ENCODE measurements at regions not wholly inside any gene's neighbourhood (a gene's known extent, or its start where the extent isn't known, plus 50 kb on each side); places are given as distances from the start of the nearest gene placed in this dataset.

DNA sequence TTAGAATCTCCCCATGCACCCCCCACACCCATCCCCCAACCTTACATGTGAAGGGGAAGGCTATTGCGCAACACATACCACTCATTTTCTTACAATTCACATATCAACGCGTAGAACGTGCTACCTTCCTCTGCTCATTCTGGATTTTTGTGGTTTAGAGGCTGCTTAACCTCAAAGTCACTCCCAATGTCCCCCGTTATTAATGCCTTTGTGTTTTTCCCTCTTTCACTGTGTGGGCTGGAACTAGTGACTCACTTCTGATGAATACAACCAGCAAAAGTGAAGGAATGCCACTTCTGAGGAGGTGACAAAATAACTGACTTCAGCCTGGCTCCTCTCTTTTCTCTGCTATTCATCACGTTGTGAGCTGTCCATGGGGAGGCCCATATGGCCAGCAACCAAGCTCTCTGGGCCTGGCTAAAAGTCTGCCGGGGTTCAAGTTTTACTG, 342.5 kb upstream of the NXPH2 start:
- TF ChIP-seq, protein P1, sequence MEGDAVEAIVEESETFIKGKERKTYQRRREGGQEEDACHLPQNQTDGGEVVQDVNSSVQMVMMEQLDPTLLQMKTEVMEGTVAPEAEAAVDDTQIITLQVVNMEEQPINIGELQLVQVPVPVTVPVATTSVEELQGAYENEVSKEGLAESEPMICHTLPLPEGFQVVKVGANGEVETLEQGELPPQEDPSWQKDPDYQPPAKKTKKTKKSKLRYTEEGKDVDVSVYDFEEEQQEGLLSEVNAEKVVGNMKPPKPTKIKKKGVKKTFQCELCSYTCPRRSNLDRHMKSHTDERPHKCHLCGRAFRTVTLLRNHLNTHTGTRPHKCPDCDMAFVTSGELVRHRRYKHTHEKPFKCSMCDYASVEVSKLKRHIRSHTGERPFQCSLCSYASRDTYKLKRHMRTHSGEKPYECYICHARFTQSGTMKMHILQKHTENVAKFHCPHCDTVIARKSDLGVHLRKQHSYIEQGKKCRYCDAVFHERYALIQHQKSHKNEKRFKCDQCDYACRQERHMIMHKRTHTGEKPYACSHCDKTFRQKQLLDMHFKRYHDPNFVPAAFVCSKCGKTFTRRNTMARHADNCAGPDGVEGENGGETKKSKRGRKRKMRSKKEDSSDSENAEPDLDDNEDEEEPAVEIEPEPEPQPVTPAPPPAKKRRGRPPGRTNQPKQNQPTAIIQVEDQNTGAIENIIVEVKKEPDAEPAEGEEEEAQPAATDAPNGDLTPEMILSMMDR (IDR thresholded peaks at IDR 0.05), result no peak
- TF ChIP-seq EP300 (IDR thresholded peaks at IDR 0.05), result no peak
- TF ChIP-seq POLR2AphosphoS5 (IDR thresholded peaks at IDR 0.05), result no peak

Measured in esophagus muscularis mucosa (tissue), 4 donors.